ENCODE measurements at regions not wholly inside any gene's neighbourhood (a gene's known extent, or its start where the extent isn't known, plus 50 kb on each side); places are given as distances from the start of the nearest gene placed in this dataset.

GRCh38 chr10:3890602-3891352 lies 105.8 kb upstream of the KLF6 start:
- Histone ChIP-seq H3K4me3 (no peak overlapping the region), H3K27me3 (replicated peaks in 1 of 7) (no peaks in the 10 kb centered on the region), H3K9me3 (no peaks in the 10 kb centered on the region), H3K4me1 (peaks cover 9 to 64% (median 40%) of the 10 kb centered on the region in 6 donors), H3K27ac (no peak overlapping the region), H3K36me3 (no peaks in the 10 kb centered on the region)
- DNase-seq: no peak
- WGBS, 5 donors: 92 to 96% (median 94%) methylated on average over 14 of the region's 14 CpGs
- intact Hi-C loops (cut with DNase I; ENCODE audit: low total_unique reads): no loop called here
- TF ChIP-seq POLR2AphosphoS5 (IDR thresholded peaks at IDR 0.05) (no peak), CTCF (IDR thresholded peaks at IDR 0.05 in 8 of 11, conservative IDR thresholded peaks at IDR 0.05 in 3 of 11) (no peak), POLR2A (IDR thresholded peaks at IDR 0.05) (no peak)

- 56 to 76% (median 61%) methylated on average over 4 of the region's 4 CpGs for WGBS, 5 donors
- Histone ChIP-seq H3K27ac (peak overlapping the region in 1 of 8 donors; percentile 23), H3K27me3 (replicated peaks in 1 of 7) (no peaks in the 10 kb centered on the region), H3K4me1 (peaks cover 9 to 56% (median 40%) of the 10 kb centered on the region in 6 donors), H3K9me3 (no peaks in the 10 kb centered on the region), H3K36me3 (no peaks in the 10 kb centered on the region), H3K4me3 (no peak overlapping the region)
- intact Hi-C loops (cut with DNase I; ENCODE audit: low total_unique reads): no loop called here
- DNase-seq: no peak
- TF ChIP-seq POLR2AphosphoS5 (IDR thresholded peaks at IDR 0.05) (no peak), CTCF (IDR thresholded peaks at IDR 0.05 in 8 of 11, conservative IDR thresholded peaks at IDR 0.05 in 3 of 11) (no peak), POLR2A (IDR thresholded peaks at IDR 0.05) (no peak)
Measured at GRCh38 chr10:3889961-3890522, 105.0 kb upstream of the KLF6 start.

GRCh38 chr10:3887885-3888476 lies 103.0 kb upstream of the KLF6 start:
- Histone ChIP-seq H3K27ac (peak overlapping the region in 6 of 8 donors; percentile 48 to 78 (median 61)), H3K27me3 (replicated peaks in 1 of 7) (no peaks in the 10 kb centered on the region), H3K9me3 (no peaks in the 10 kb centered on the region), H3K4me3 (no peak overlapping the region), H3K36me3 (no peaks in the 10 kb centered on the region), H3K4me1 (peaks cover 7 to 36% (median 24%) of the 10 kb centered on the region in 6 donors)
- WGBS, 5 donors: 38 to 60% (median 48%) methylated on average over 9 of the region's 9 CpGs
- peak in 1 of 3 donors; percentile 41 for TF ChIP-seq POLR2AphosphoS5 (IDR thresholded peaks at IDR 0.05)
- no peak for TF ChIP-seq CTCF (IDR thresholded peaks at IDR 0.05 in 8 of 11, conservative IDR thresholded peaks at IDR 0.05 in 3 of 11)
- DNase-seq: no peak
- intact Hi-C loops (cut with DNase I; ENCODE audit: low total_unique reads): no loop called here

GRCh38 chr10:3887404-3887803 lies 102.4 kb upstream of the KLF6 start:
- no peaks in the 10 kb centered on the region for H3K9me3 ChIP-seq
- whole genome bisulfite sequencing, 5 donors: 89 to 97% (median 93%) methylated on average over 7 of the region's 7 CpGs
- H3K4me3 ChIP-seq: no peak overlapping the region
- no peak for TF ChIP-seq CTCF (IDR thresholded peaks at IDR 0.05 in 8 of 11, conservative IDR thresholded peaks at IDR 0.05 in 3 of 11)
- no peak for TF ChIP-seq POLR2A (IDR thresholded peaks at IDR 0.05)
- TF ChIP-seq POLR2AphosphoS5 (IDR thresholded peaks at IDR 0.05): no peak
- peaks cover 7 to 30% (median 20%) of the 10 kb centered on the region in 6 donors for H3K4me1 ChIP-seq
- peak overlapping the region; percentile 29 to 78 (median 56) for H3K27ac ChIP-seq
- DNase-seq: no peak
- H3K36me3 ChIP-seq: no peaks in the 10 kb centered on the region
- intact Hi-C loops (cut with DNase I; ENCODE audit: low total_unique reads): no loop called here
- H3K27me3 ChIP-seq (replicated peaks in 1 of 7): no peaks in the 10 kb centered on the region
